Loucy (cell line): ENCODE measurements at regions not wholly inside any gene's neighbourhood (a gene's known extent, or its start where the extent isn't known, plus 50 kb on each side); places are given as distances from the start of the nearest gene placed in this dataset.

Source experiments
- CTCF ChIP-seq: fragments of 200-600 bp; sonication (generic); conservative IDR thresholded peaks from 2 replicates; pipeline ENCODE4 v1.5.1; 2014; ENCODE audit warnings: mild to moderate bottlenecking, antibody characterized with exemption, low read length
- EZH2phosphoT487 ChIP-seq: fragments of 200-600 bp; IDR thresholded peaks from 2 replicates; pipeline ENCODE4 v1.6.1; 2018; ENCODE audit warnings: antibody characterized with exemption, mild to moderate bottlenecking, moderate library complexity, borderline replicate concordance

GRCh38 chr13:90388887-90389452, 958.5 kb upstream of the MIR17HG start:
- TF ChIP-seq CTCF (no peak), EZH2phosphoT487 (no peak)
